Astrocyte of the spinal cord (primary cell): ENCODE measurements at regions not wholly inside any gene's neighbourhood (a gene's known extent, or its start where the extent isn't known, plus 50 kb on each side); places are given as distances from the start of the nearest gene placed in this dataset.

Experiments
- DNase-seq: peaks from one replicate; pipeline ENCODE4 v3.0.0; 2011; ENCODE audit warnings: low read depth, low spot score
- H3K4me3 ChIP-seq: 2 replicates; pipeline ENCODE4 v1.5.1; 2011; ENCODE audit warnings: low read depth, mild to moderate bottlenecking, low read length, moderate library complexity
- in situ Hi-C: cut with HindIII; loops from 2 replicates; pipeline ENCODE4 v1.10.0; 2017; ENCODE audit warnings: low sequenced_read_pairs
- TF ChIP-seq, protein P1 (sequence below): IDR thresholded peaks from 2 replicates; pipeline ENCODE4 v1.5.1; 2012; ENCODE audit warnings: low read depth, mild to moderate bottlenecking, low read length, inconsistent platforms

GRCh38 chr2:19035238-19035637 is 323.2 kb downstream of the OSR1 start:
- TF ChIP-seq, protein P1, sequence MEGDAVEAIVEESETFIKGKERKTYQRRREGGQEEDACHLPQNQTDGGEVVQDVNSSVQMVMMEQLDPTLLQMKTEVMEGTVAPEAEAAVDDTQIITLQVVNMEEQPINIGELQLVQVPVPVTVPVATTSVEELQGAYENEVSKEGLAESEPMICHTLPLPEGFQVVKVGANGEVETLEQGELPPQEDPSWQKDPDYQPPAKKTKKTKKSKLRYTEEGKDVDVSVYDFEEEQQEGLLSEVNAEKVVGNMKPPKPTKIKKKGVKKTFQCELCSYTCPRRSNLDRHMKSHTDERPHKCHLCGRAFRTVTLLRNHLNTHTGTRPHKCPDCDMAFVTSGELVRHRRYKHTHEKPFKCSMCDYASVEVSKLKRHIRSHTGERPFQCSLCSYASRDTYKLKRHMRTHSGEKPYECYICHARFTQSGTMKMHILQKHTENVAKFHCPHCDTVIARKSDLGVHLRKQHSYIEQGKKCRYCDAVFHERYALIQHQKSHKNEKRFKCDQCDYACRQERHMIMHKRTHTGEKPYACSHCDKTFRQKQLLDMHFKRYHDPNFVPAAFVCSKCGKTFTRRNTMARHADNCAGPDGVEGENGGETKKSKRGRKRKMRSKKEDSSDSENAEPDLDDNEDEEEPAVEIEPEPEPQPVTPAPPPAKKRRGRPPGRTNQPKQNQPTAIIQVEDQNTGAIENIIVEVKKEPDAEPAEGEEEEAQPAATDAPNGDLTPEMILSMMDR: no peak
- DNase-seq: peak; percentile 79
- in situ Hi-C loops: no loop called here
- no peak overlapping the region for H3K4me3 ChIP-seq

GRCh38 chr2:19033240-19033639 is 325.2 kb downstream of the OSR1 start:
- peak; percentile 11 for DNase-seq
- in situ Hi-C loops: no loop called here
- TF ChIP-seq, protein P1: no peak
- no peak overlapping the region for H3K4me3 ChIP-seq

GRCh38 chr2:19031642-19032041 is 326.8 kb downstream of the OSR1 start:
- peak; percentile 8 for DNase-seq
- H3K4me3 ChIP-seq: no peak overlapping the region
- in situ Hi-C loops: no loop called here
- TF ChIP-seq, protein P1: no peak

DNA sequence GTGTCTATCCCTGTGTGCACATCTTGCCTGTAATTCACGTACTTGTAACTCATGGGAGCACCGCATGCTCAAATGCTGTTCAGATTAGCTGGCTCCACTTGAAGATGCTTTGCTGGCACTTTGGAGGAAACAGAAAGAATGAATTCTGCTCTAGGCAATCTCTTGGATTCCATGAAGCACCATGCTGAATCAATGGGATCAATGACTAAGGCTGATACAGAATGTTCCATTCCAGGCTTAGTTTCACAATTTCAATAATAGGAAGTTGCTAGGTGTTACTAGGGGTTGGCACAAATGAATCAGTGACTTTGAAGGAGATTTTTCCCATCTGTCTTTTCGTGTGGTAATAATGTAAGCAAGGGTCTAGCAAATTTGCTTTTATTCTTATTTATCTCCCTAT is 328.8 kb downstream of the OSR1 start:
- H3K4me3 ChIP-seq: no peak overlapping the region
- DNase-seq: no peak
- TF ChIP-seq, protein P1: no peak
- in situ Hi-C loops: no loop called here

GRCh38 chr2:19028587-19029375 is 329.6 kb downstream of the OSR1 start:
- in situ Hi-C loops: no loop called here
- H3K4me3 ChIP-seq: no peak overlapping the region
- peak; percentile 14 for DNase-seq
- TF ChIP-seq, protein P1: no peak

- in situ Hi-C loops: no loop called here
- no peak overlapping the region for H3K4me3 ChIP-seq
- no peak for DNase-seq
- TF ChIP-seq, protein P1: no peak
Observed at GRCh38 chr2:19027626-19028025, 330.8 kb downstream of the OSR1 start.
